Upper lobe of left lung (tissue), 6 donors: ENCODE measurements at regions not wholly inside any gene's neighbourhood (a gene's known extent, or its start where the extent isn't known, plus 50 kb on each side); places are given as distances from the start of the nearest gene placed in this dataset.

ENCODE experiments used
- ATAC-seq, 2 donors: fragments of 200-7000 bp; cut with Tn5 transposase; one replicate each; pipeline ENCODE4 v1.9.1; 2022; ENCODE audit warnings: mild to moderate bottlenecking in 2 of 2, moderate library complexity in 2 of 2; ENCODE audit not compliant: low FRiP score in 2 of 2
- DNase-seq, 2 donors: peaks; one replicate each; pipeline ENCODE4 v3.0.0-alpha.2; 2019 to 2020
- H3K27ac ChIP-seq, 4 donors: fragments of 200-600 bp; sonication (generic); one replicate each; pipeline ENCODE4 v1.5.1; 2016 to 2019
- H3K27me3 ChIP-seq, 4 donors: fragments of 200-600 bp; sonication (generic); one replicate each; pipeline ENCODE4 v1.5.1; 2017 to 2019
- H3K36me3 ChIP-seq, 4 donors: fragments of 200-600 bp; sonication (generic); one replicate each; pipeline ENCODE4 v1.5.1; 2016 to 2019
- H3K4me1 ChIP-seq, 4 donors: fragments of 200-600 bp; sonication (generic); one replicate each; pipeline ENCODE4 v1.5.1; 2018 to 2019
- H3K4me3 ChIP-seq, 4 donors: fragments of 200-600 bp; sonication (generic); one replicate each; pipeline ENCODE4 v1.5.1; 2017 to 2019; ENCODE audit warnings: mild to moderate bottlenecking in 2 of 4, moderate library complexity in 1 of 4
- H3K9me3 ChIP-seq, 4 donors: fragments of 200-600 bp; sonication (generic); one replicate each; pipeline ENCODE4 v1.5.1; 2018 to 2019
- CTCF ChIP-seq, 6 experiments: fragments of 450-650 bp in 4 of 6; fragments of 200-600 bp in 2 of 6; sonication (generic) in 2 of 6; IDR thresholded peaks; one replicate each; pipeline ENCODE4 v1.5.1; 2016 to 2019; ENCODE audit warnings: antibody characterized with exemption in 6 of 6
- EP300 ChIP-seq, 4 donors: sonication (generic); formaldehyde crosslinking; IDR thresholded peaks; one replicate each; pipeline ENCODE4 v1.5.1; 2017; ENCODE audit warnings: antibody characterized with exemption in 4 of 4, control low read depth in 2 of 4
- POLR2A ChIP-seq, 4 donors: fragments of 450-650 bp; IDR thresholded peaks; one replicate each; pipeline ENCODE4 v1.5.1; 2016 to 2017; ENCODE audit warnings: antibody characterized with exemption in 4 of 4, mild to moderate bottlenecking in 2 of 4
- POLR2AphosphoS5 ChIP-seq, 2 donors: sonication (generic); formaldehyde crosslinking; IDR thresholded peaks; one replicate each; pipeline ENCODE4 v1.5.1; 2017; ENCODE audit warnings: antibody characterized with exemption in 2 of 2
- WGBS, 2 donors: methylation state at CpG; one replicate each; pipeline ENCODE4 v1.1.5; 2017 to 2018; 5-methylcytosine and 5-hydroxymethylcytosine counted together
- donor health status: DM: no; HTN: no; CAD: no; lungs with moderate emphysema.
- donor health status: DM: no; HTN: yes; CAD: no; lungs with severe emphysema.

DNA sequence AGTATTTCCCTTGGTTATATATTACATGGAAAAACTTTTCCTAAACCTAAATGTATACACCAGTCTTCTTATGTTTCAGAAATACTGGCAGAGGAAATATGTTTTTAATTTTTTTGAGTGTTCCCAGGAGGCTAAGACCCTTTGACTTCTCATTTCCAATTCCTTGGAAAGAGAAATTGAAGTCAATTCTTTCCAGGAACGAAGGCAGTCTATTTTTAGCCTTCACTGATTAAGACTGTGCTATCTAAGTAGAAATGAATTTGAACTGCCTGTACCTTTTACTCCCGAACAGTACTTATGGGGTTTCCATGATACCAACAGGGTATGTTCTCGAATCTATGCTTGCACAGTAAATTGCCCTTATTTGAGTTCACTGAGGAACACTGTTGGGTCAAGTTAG lies 340.3 kb upstream of the CD180 start:
- peak overlapping the region in 2 of 4 donors; percentile 64 to 66 for H3K27ac ChIP-seq
- no peaks in the 10 kb centered on the region for H3K36me3 ChIP-seq
- ATAC-seq (no peak), DNase-seq (no peak)
- peak overlapping the region in 1 of 4 donors; percentile 38 for H3K4me3 ChIP-seq
- TF ChIP-seq EP300 (IDR thresholded peaks at IDR 0.05): no peak
- TF ChIP-seq POLR2AphosphoS5 (IDR thresholded peaks at IDR 0.05): no peak
- TF ChIP-seq POLR2A (IDR thresholded peaks at IDR 0.05): no peak
- no peak for TF ChIP-seq CTCF (IDR thresholded peaks at IDR 0.05)
- H3K4me1 ChIP-seq: peaks cover 4 to 18% (median 14%) of the 10 kb centered on the region in 4 donors
- H3K9me3 ChIP-seq: no peaks in the 10 kb centered on the region
- 38 to 43% methylated on average over 3 of the region's 3 CpGs for WGBS, 2 donors
- no peaks in the 10 kb centered on the region for H3K27me3 ChIP-seq

- no peak overlapping the region for H3K27ac ChIP-seq
- no peak for DNase-seq
- no peak for ATAC-seq
- no peak for TF ChIP-seq EP300 (IDR thresholded peaks at IDR 0.05)
- TF ChIP-seq POLR2A (IDR thresholded peaks at IDR 0.05): no peak
- TF ChIP-seq POLR2AphosphoS5 (IDR thresholded peaks at IDR 0.05): no peak
- no peak for TF ChIP-seq CTCF (IDR thresholded peaks at IDR 0.05)
- WGBS, 2 donors: 73 to 84% methylated on average over 5 to 6 of the region's 6 CpGs
- H3K27me3 ChIP-seq: no peaks in the 10 kb centered on the region
- no peaks in the 10 kb centered on the region for H3K9me3 ChIP-seq
- H3K36me3 ChIP-seq: no peaks in the 10 kb centered on the region
- peaks cover 0 to 3% (median 0%) of the 10 kb centered on the region in 4 donors for H3K4me1 ChIP-seq
- H3K4me3 ChIP-seq: no peak overlapping the region
Measured at GRCh38 chr5:67530609-67531255, 334.1 kb upstream of the CD180 start.

- ATAC-seq (no peak), DNase-seq (no peak)
- H3K4me1 ChIP-seq: peaks cover 0 to 3% (median 0%) of the 10 kb centered on the region in 4 donors
- no peak for TF ChIP-seq EP300 (IDR thresholded peaks at IDR 0.05)
- no peak for TF ChIP-seq CTCF (IDR thresholded peaks at IDR 0.05)
- TF ChIP-seq POLR2AphosphoS5 (IDR thresholded peaks at IDR 0.05): no peak
- TF ChIP-seq POLR2A (IDR thresholded peaks at IDR 0.05): no peak
- H3K4me3 ChIP-seq: no peak overlapping the region
- H3K9me3 ChIP-seq: no peaks in the 10 kb centered on the region
- H3K27me3 ChIP-seq: no peaks in the 10 kb centered on the region
- no peak overlapping the region for H3K27ac ChIP-seq
- WGBS, 2 donors: 90 to 93% methylated on average over 3 of the region's 3 CpGs
- no peaks in the 10 kb centered on the region for H3K36me3 ChIP-seq
Measured at GRCh38 chr5:67528953-67529352, 332.4 kb upstream of the CD180 start.

GRCh38 chr5:67526793-67527192 lies 330.2 kb upstream of the CD180 start:
- no peaks in the 10 kb centered on the region for H3K36me3 ChIP-seq
- no peak overlapping the region for H3K27ac ChIP-seq
- ATAC-seq (no peak), DNase-seq (no peak)
- no peak overlapping the region for H3K4me3 ChIP-seq
- H3K4me1 ChIP-seq: no peaks in the 10 kb centered on the region
- WGBS, 2 donors: 99% methylated on average over 2 of the region's 2 CpGs
- no peak for TF ChIP-seq EP300 (IDR thresholded peaks at IDR 0.05)
- TF ChIP-seq POLR2AphosphoS5 (IDR thresholded peaks at IDR 0.05): no peak
- TF ChIP-seq POLR2A (IDR thresholded peaks at IDR 0.05): no peak
- no peak for TF ChIP-seq CTCF (IDR thresholded peaks at IDR 0.05)
- H3K27me3 ChIP-seq: no peaks in the 10 kb centered on the region
- H3K9me3 ChIP-seq: no peaks in the 10 kb centered on the region
